Activated CD4-positive, alpha-beta memory T cell treated with anti-CD3 and anti-CD28 coated beads for 36 hours (primary cell): ENCODE measurements at regions not wholly inside any gene's neighbourhood (a gene's known extent, or its start where the extent isn't known, plus 50 kb on each side); places are given as distances from the start of the nearest gene placed in this dataset.

Experiments
- CTCF ChIA-PET: fragments of 350-600 bp; sonication (Branson Sonifier 250); formaldehyde crosslinking; loops from one replicate; lab custom pipeline; 2021; ENCODE audit warnings: antibody characterized with exemption, inconsistent platforms; lab: Charles Lee
- POLR2A ChIA-PET: fragments of 350-600 bp; sonication (Branson Sonifier 250); formaldehyde crosslinking; loops from one replicate; lab custom pipeline; 2021; ENCODE audit warnings: antibody characterized with exemption; lab: Charles Lee
- DNase-seq: peaks from one replicate; pipeline ENCODE4 v3.0.0-alpha.2; 2020
- H3K27ac Mint-ChIP-seq: one replicate; pipeline ENCODE4 v1.8.0; 2021; ENCODE audit warnings: mixed read lengths
- H3K27me3 Mint-ChIP-seq: one replicate; pipeline ENCODE4 v1.8.0; 2021; ENCODE audit warnings: mixed read lengths
- H3K36me3 Mint-ChIP-seq: one replicate; pipeline ENCODE4 v1.8.0; 2021; ENCODE audit warnings: mixed read lengths
- H3K4me1 Mint-ChIP-seq: one replicate; pipeline ENCODE4 v1.8.0; 2021; ENCODE audit warnings: low read depth, mixed read lengths
- H3K4me3 Mint-ChIP-seq: one replicate; pipeline ENCODE4 v1.8.0; 2021; ENCODE audit warnings: mild to moderate bottlenecking, mixed read lengths
- H3K9me3 Mint-ChIP-seq: one replicate; pipeline ENCODE4 v1.8.0; 2021; ENCODE audit warnings: mixed read lengths
- intact Hi-C: fragments of 100-400 bp; cut with micrococcal nuclease; formaldehyde crosslinking; loops from one replicate; pipeline ENCODE4 v1.15.1; 2023

GRCh38 chr1:58869638-58870297 is 85.9 kb upstream of the JUN start:
- Mint-ChIP-seq H3K4me1 (no peaks in the 10 kb centered on the region), H3K9me3 (no peaks in the 10 kb centered on the region), H3K4me3 (no peak overlapping the region), H3K27ac (no peak overlapping the region), H3K36me3 (no peaks in the 10 kb centered on the region), H3K27me3 (no peaks in the 10 kb centered on the region)
- DNase-seq = no peak
- ChIA-PET CTCF (no interaction called here), POLR2A (no interaction called here)
- intact Hi-C loops = no loop called here

GRCh38 chr1:58870298-58870676 is 86.4 kb upstream of the JUN start:
- Mint-ChIP-seq H3K4me3 (no peak overlapping the region), H3K36me3 (no peaks in the 10 kb centered on the region), H3K27me3 (no peaks in the 10 kb centered on the region), H3K9me3 (no peaks in the 10 kb centered on the region), H3K4me1 (no peaks in the 10 kb centered on the region), H3K27ac (no peak overlapping the region)
- POLR2A ChIA-PET = no interaction called here
- CTCF ChIA-PET = no interaction called here
- no peak for DNase-seq
- intact Hi-C loops = no loop called here

DNA sequence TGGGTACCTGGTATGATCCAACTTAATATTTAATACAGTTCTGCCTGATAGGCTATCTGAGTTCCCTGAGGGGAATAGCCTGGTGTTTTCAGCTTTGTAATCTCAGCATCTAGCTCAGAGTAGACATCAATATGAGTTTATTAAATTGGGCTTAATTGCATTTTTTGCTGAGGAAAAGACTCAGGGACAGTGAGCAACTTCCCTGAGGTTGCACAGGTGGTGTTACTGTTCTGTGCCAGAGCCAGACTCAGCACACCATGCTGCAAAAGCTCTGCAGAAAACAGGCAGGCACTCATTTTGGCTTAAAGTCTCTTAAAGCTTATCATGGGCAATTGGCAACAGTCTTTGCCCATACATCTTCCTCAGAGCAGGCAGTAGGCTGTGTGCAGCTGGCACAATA is 90.5 kb upstream of the JUN start:
- no peak overlapping the region for H3K27ac Mint-ChIP-seq
- ChIA-PET POLR2A (no interaction called here), CTCF (no interaction called here)

DNA sequence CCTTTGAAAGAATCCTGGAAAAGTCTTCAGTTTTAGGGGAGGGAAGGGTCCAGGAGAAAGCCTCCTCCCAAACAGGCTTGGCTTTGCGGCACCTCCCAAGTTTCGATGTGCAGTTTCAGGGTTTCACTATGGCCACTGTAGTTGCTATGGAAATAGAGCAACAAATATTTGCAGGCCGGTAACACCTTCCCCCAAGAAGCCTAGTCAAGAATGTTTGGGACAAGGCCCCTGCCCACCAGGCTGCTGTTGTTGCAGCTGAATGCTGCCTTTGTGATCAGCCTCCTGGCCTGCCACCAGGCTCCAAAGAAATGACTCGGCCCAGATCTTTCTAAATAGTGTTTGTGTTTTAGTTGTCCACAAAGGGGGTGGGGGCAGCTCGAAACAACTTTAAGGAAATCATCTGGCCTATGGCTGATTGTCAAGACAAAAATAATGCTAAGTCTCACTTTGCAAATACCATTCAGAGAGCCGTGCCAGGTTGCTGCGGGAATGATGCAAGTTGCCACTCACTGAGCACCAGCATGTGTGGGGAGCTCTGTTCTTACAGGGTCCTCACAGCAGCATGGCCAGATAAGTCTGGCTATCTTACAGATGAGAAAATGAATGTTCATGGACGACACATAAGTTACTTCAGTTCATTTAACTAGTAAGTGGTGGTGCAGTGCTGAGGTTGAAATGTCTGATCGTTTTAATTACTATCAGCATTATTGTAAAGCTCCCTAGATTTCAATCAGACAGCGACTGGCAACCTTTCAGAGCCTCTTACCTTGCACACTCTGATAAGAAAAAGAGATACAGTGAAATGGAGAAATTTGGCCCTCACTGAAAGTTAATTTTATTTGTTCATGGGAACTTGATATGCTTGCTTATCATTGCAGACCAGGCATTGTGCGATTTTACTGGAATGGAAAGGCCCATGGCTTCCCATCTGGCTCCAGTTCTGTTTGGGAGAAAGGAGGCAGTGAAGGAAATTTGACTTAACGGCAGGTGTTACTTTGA is 91.2 kb upstream of the JUN start:
- POLR2A ChIA-PET = no interaction called here

More for the DNA sequence above, 90.5 kb upstream of the JUN start:
- Mint-ChIP-seq H3K27me3 (no peaks in the 10 kb centered on the region), H3K4me1 (no peaks in the 10 kb centered on the region), H3K36me3 (no peaks in the 10 kb centered on the region), H3K4me3 (no peak overlapping the region), H3K9me3 (no peaks in the 10 kb centered on the region)
- intact Hi-C loops = no loop called here
- no peak for DNase-seq

GRCh38 chr1:58879464-58879863 is 95.6 kb upstream of the JUN start:
- intact Hi-C loops = no loop called here

More for the DNA sequence above, 91.2 kb upstream of the JUN start:
- Mint-ChIP-seq H3K4me1 (no peaks in the 10 kb centered on the region), H3K4me3 (no peak overlapping the region), H3K27ac (no peak overlapping the region), H3K36me3 (no peaks in the 10 kb centered on the region), H3K9me3 (no peaks in the 10 kb centered on the region), H3K27me3 (no peaks in the 10 kb centered on the region)
- intact Hi-C loops = no loop called here
- no peak for DNase-seq
- CTCF ChIA-PET = no interaction called here

GRCh38 chr1:58880592-58880991 is 96.7 kb upstream of the JUN start:
- intact Hi-C loops = no loop called here

More at GRCh38 chr1:58879464-58879863, 95.6 kb upstream of the JUN start:
- DNase-seq = no peak
- H3K27ac Mint-ChIP-seq = no peak overlapping the region
- H3K4me1 Mint-ChIP-seq = peaks cover 4% of the 10 kb centered on the region
- POLR2A ChIA-PET = no interaction called here
- CTCF ChIA-PET = no interaction called here
- no peak overlapping the region for H3K4me3 Mint-ChIP-seq
- H3K27me3 Mint-ChIP-seq = peaks cover 2% of the 10 kb centered on the region
- no peaks in the 10 kb centered on the region for H3K9me3 Mint-ChIP-seq
- no peaks in the 10 kb centered on the region for H3K36me3 Mint-ChIP-seq

GRCh38 chr1:58881471-58881994 is 97.7 kb upstream of the JUN start:
- POLR2A ChIA-PET = no interaction called here
- Mint-ChIP-seq H3K4me3 (no peak overlapping the region), H3K4me1 (peaks cover 16% of the 10 kb centered on the region), H3K9me3 (no peaks in the 10 kb centered on the region), H3K27me3 (peaks cover 2% of the 10 kb centered on the region), H3K27ac (no peak overlapping the region), H3K36me3 (no peaks in the 10 kb centered on the region)
- intact Hi-C loops = no loop called here
- CTCF ChIA-PET = no interaction called here
- DNase-seq = no peak

More at GRCh38 chr1:58880592-58880991, 96.7 kb upstream of the JUN start:
- peaks cover 9% of the 10 kb centered on the region for H3K4me1 Mint-ChIP-seq
- peaks cover 2% of the 10 kb centered on the region for H3K27me3 Mint-ChIP-seq
- ChIA-PET CTCF (interaction anchor here (0.7 kb wide), 1 partner anchor 118 kb away, joined by 3 read pairs; no protein-coding TSS in a partner anchor), POLR2A (interaction anchor here (1.2 kb wide), 1 partner anchor 9 kb away, joined by 3 read pairs; no protein-coding TSS in a partner anchor)
- DNase-seq = no peak
- no peaks in the 10 kb centered on the region for H3K36me3 Mint-ChIP-seq
- no peak overlapping the region for H3K27ac Mint-ChIP-seq
- no peak overlapping the region for H3K4me3 Mint-ChIP-seq
- no peaks in the 10 kb centered on the region for H3K9me3 Mint-ChIP-seq

GRCh38 chr1:58882322-58882948 is 98.6 kb upstream of the JUN start:
- CTCF ChIA-PET = no interaction called here
- Mint-ChIP-seq H3K9me3 (no peaks in the 10 kb centered on the region), H3K4me1 (peaks cover 19% of the 10 kb centered on the region), H3K4me3 (no peak overlapping the region), H3K36me3 (no peaks in the 10 kb centered on the region), H3K27ac (no peak overlapping the region), H3K27me3 (peaks cover 2% of the 10 kb centered on the region)
- intact Hi-C loops = no loop called here
- POLR2A ChIA-PET = interaction anchor here (0.7 to 0.9 kb wide), 2 partner anchors 21 to 24 kb away, joined by 3 read pairs; no protein-coding TSS in a partner anchor
- no peak for DNase-seq

DNA sequence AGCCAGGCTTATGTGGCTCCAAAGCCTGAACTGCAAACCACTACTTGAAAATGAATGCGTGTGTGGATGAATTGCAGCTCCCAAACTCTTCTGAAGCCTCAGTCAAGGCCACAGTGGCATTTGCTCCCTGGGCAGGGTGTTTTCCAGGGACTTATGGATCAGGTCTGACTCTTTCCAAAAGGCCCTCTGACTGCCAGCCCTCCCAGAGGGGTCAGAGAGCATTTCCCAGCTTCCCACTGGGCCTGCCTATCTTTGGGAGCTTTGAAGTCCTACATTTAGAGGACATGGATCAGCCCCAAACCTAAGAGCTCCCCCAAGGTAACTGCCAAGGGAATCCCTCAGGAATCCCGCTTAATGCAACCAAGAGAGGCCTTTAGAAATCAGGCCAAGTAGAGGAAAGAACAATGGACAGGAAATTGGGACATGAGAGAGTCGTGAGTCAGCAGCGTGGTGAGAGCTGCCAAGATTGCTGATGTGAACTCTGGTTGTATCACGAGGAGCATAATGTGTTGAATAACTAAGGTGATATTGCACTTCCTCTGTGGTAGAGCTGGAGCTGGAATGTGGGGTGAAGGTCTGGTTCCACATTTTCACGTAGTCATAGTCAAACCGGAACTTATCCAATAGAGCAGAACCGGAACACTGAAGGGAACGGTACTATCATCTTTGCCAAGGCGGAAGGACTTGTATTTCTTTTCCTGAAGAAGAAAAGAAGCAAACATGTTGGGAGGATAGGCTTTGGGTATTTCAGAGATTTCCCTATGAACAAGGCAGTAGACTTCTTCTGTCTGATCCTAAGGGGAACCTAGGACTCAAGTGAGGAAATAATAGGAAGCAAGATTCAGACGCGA is 99.4 kb upstream of the JUN start:
- Mint-ChIP-seq H3K4me1 (peaks cover 19% of the 10 kb centered on the region), H3K4me3 (no peak overlapping the region), H3K27ac (no peak overlapping the region), H3K36me3 (no peaks in the 10 kb centered on the region), H3K9me3 (no peaks in the 10 kb centered on the region), H3K27me3 (peaks cover 2% of the 10 kb centered on the region)
- CTCF ChIA-PET = no interaction called here
- POLR2A ChIA-PET = interaction anchor here (0.7 to 0.9 kb wide), 2 partner anchors 20 to 25 kb away, joined by 3 read pairs; no protein-coding TSS in a partner anchor
- intact Hi-C loops = no loop called here
- DNase-seq = no peak

DNA sequence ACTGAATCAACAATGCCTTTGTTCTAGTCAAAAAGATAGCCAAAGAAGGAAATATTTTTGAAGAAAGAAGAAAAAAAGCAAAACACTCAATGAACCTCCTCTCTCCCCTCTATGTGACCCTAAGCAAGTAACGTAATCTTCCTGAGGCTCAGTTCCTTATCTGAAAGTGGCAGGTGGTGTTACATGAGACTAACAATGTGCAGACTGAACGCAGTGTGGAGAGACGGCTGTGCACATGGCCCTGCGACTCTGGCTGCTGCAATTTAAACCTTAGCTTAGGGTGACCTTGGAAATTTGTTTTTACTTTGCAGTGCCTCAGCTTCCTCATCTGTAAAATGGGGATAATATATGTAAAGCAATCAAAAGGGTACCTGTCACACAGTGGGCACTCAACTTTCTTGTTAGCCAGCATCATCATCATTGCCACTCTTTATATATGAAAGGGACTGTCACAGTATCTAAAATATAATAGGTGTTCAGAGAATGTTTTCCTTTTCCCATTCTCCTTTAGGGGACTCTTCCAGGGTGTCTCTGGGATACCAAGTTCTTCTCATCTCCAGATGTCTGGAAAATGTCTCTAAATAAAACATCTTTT is 100.1 kb upstream of the JUN start:
- ChIA-PET CTCF (no interaction called here), POLR2A (no interaction called here)
- Mint-ChIP-seq H3K4me1 (peaks cover 19% of the 10 kb centered on the region), H3K27me3 (peaks cover 2% of the 10 kb centered on the region), H3K27ac (no peak overlapping the region), H3K4me3 (no peak overlapping the region), H3K9me3 (no peaks in the 10 kb centered on the region), H3K36me3 (no peaks in the 10 kb centered on the region)
- no peak for DNase-seq
- intact Hi-C loops = no loop called here
